Tibial nerve (tissue), 4 donors: ENCODE measurements at regions not wholly inside any gene's neighbourhood (a gene's known extent, or its start where the extent isn't known, plus 50 kb on each side); places are given as distances from the start of the nearest gene placed in this dataset.
"Not testable (repeated sequence)": the region's sequence is repeated elsewhere in the genome, so short reads cannot be mapped to it uniquely, and the experiment has no call there.

Experiments
- DNase-seq, 2 donors: peaks; one replicate each; pipeline ENCODE4 v3.0.0-alpha.2; 2019; ENCODE audit warnings: low spot score in 2 of 2
- H3K27ac ChIP-seq, 4 donors: fragments of 200-600 bp; sonication (generic) in 3 of 4; one replicate each; pipeline ENCODE4 v1.5.1; 2017 to 2019; ENCODE audit warnings: mild to moderate bottlenecking in 1 of 4
- H3K27me3 ChIP-seq, 2 donors: fragments of 200-600 bp; sonication (generic) in 1 of 2; one replicate each; pipeline versions ENCODE4 v1.5.1 to v1.6.0; 2017 to 2019
- H3K36me3 ChIP-seq, 3 donors: fragments of 200-600 bp; sonication (generic); one replicate each; pipeline ENCODE4 v1.5.1; 2018 to 2019
- H3K4me1 ChIP-seq, 4 donors: fragments of 200-600 bp; sonication (generic) in 3 of 4; one replicate each; pipeline ENCODE4 v1.5.1; 2017 to 2019
- H3K4me3 ChIP-seq, 4 donors: fragments of 200-600 bp; sonication (generic) in 3 of 4; one replicate each; pipeline ENCODE4 v1.5.1; 2017 to 2019; ENCODE audit warnings: mild to moderate bottlenecking in 1 of 4, moderate library complexity in 1 of 4
- H3K9me3 ChIP-seq, 4 donors: fragments of 200-600 bp; sonication (generic) in 3 of 4; one replicate each; pipeline ENCODE4 v1.5.1; 2017 to 2019
- CTCF ChIP-seq, 5 experiments: fragments of 200-600 bp in 3 of 5; fragments of 450-650 bp in 2 of 5; sonication (generic) in 3 of 5; IDR thresholded peaks; one replicate each; pipeline ENCODE4 v1.5.1; 2016 to 2019; ENCODE audit warnings: antibody characterized with exemption in 5 of 5, mild to moderate bottlenecking in 3 of 5, moderate library complexity in 2 of 5
- EP300 ChIP-seq, 2 donors: sonication (generic); formaldehyde crosslinking; IDR thresholded peaks; one replicate each; pipeline ENCODE4 v1.6.1; 2017; ENCODE audit warnings: antibody characterized with exemption in 2 of 2, mild to moderate bottlenecking in 1 of 2
- POLR2A ChIP-seq, 2 donors: fragments of 450-650 bp; IDR thresholded peaks; one replicate each; pipeline ENCODE4 v1.6.1; 2017; ENCODE audit warnings: antibody characterized with exemption in 2 of 2, mild to moderate bottlenecking in 2 of 2, moderate library complexity in 2 of 2
- WGBS, 2 donors: methylation state at CpG; one replicate each; pipeline ENCODE4 v1.1.5; 2018; 5-methylcytosine and 5-hydroxymethylcytosine counted together

GRCh38 chr11:93053864-93054263 lies 84.4 kb downstream of the MTNR1B start:
- DNase-seq: no peak
- H3K27ac ChIP-seq: no peak overlapping the region
- no peaks in the 10 kb centered on the region for H3K27me3 ChIP-seq
- H3K4me1 ChIP-seq: no peaks in the 10 kb centered on the region
- no peak overlapping the region for H3K4me3 ChIP-seq
- no peak for TF ChIP-seq POLR2A (IDR thresholded peaks at IDR 0.05)
- TF ChIP-seq EP300 (IDR thresholded peaks at IDR 0.05): no peak
- no peak for TF ChIP-seq CTCF (IDR thresholded peaks at IDR 0.05)
- H3K9me3 ChIP-seq: peaks cover 0 to 3% (median 0%) of the 10 kb centered on the region in 4 donors
- H3K36me3 ChIP-seq: no peaks in the 10 kb centered on the region
- WGBS, 2 donors: 84 to 87% methylated on average over 2 of the region's 2 CpGs

- Histone ChIP-seq H3K4me3 (no peak overlapping the region), H3K36me3 (no peaks in the 10 kb centered on the region), H3K27me3 (no peaks in the 10 kb centered on the region), H3K9me3 (peaks cover 0 to 3% (median 0%) of the 10 kb centered on the region in 4 donors), H3K27ac (no peak overlapping the region), H3K4me1 (no peaks in the 10 kb centered on the region)
- TF ChIP-seq CTCF (IDR thresholded peaks at IDR 0.05) (no peak), POLR2A (IDR thresholded peaks at IDR 0.05) (no peak), EP300 (IDR thresholded peaks at IDR 0.05) (no peak)
- WGBS, 2 donors: 88 to 89% methylated on average over 4 of the region's 4 CpGs
- DNase-seq: no peak
Observed at GRCh38 chr11:93054279-93054678, 84.8 kb downstream of the MTNR1B start.

- TF ChIP-seq POLR2A (IDR thresholded peaks at IDR 0.05) (no peak), EP300 (IDR thresholded peaks at IDR 0.05) (no peak)
- 63 to 71% methylated on average over 2 of the region's 2 CpGs for WGBS, 2 donors
- Histone ChIP-seq H3K4me3 (no peak overlapping the region), H3K9me3 (peaks cover 0 to 3% (median 0%) of the 10 kb centered on the region in 4 donors), H3K27ac (no peak overlapping the region), H3K36me3 (no peaks in the 10 kb centered on the region), H3K27me3 (no peaks in the 10 kb centered on the region), H3K4me1 (no peaks in the 10 kb centered on the region)
- DNase-seq: no peak
Observed at GRCh38 chr11:93054881-93055280, 85.4 kb downstream of the MTNR1B start.

GRCh38 chr11:93059117-93059957 lies 89.9 kb downstream of the MTNR1B start:
- TF ChIP-seq CTCF (IDR thresholded peaks at IDR 0.05) (no peak), EP300 (IDR thresholded peaks at IDR 0.05) (no peak), POLR2A (IDR thresholded peaks at IDR 0.05) (no peak)
- H3K4me3 ChIP-seq: no peak overlapping the region
- WGBS, 2 donors: 43 to 54% methylated on average over 6 of the region's 6 CpGs
- H3K9me3 ChIP-seq: peaks cover 0 to 3% (median 0%) of the 10 kb centered on the region in 4 donors
- no peak for DNase-seq
- H3K36me3 ChIP-seq: no peaks in the 10 kb centered on the region
- no peak overlapping the region for H3K27ac ChIP-seq
- H3K4me1 ChIP-seq: no peaks in the 10 kb centered on the region
- no peaks in the 10 kb centered on the region for H3K27me3 ChIP-seq

- no peaks in the 10 kb centered on the region for H3K36me3 ChIP-seq
- no peak for DNase-seq
- TF ChIP-seq POLR2A (IDR thresholded peaks at IDR 0.05) (no peak), CTCF (IDR thresholded peaks at IDR 0.05) (no peak)
- 88 to 100% methylated on average over 1 of the region's 1 CpG for WGBS, 2 donors
- H3K27me3 ChIP-seq: no peaks in the 10 kb centered on the region
- H3K4me1 ChIP-seq: no peaks in the 10 kb centered on the region
- no peak overlapping the region for H3K4me3 ChIP-seq
- H3K27ac ChIP-seq: no peak overlapping the region
- H3K9me3 ChIP-seq: no peaks in the 10 kb centered on the region
Observed at GRCh38 chr11:93063086-93063485, 93.6 kb downstream of the MTNR1B start.

GRCh38 chr11:93065074-93065674 lies 95.7 kb downstream of the MTNR1B start:
- not testable (repeated sequence) for H3K36me3 ChIP-seq, DNase-seq, H3K9me3 ChIP-seq, H3K4me1 ChIP-seq, H3K4me3 ChIP-seq, H3K27me3 ChIP-seq, H3K27ac ChIP-seq
- WGBS, 2 donors: 61 to 86% methylated on average over 2 of the region's 2 CpGs
